Fibroblast of lung (primary cell): ENCODE measurements at regions not wholly inside any gene's neighbourhood (a gene's known extent, or its start where the extent isn't known, plus 50 kb on each side); places are given as distances from the start of the nearest gene placed in this dataset.
"Not testable (repeated sequence)": the region's sequence is repeated elsewhere in the genome, so short reads cannot be mapped to it uniquely, and the experiment has no call there.

ENCODE experiments used
- DNase-seq, 2 donors: peaks; one replicate each; pipeline versions ENCODE4 v3.0.0 to v3.0.0-alpha.2; 2010; ENCODE audit warnings: low read depth in 2 of 2
- H2AFZ ChIP-seq: 2 replicates; pipeline ENCODE4 v1.5.1; 2012; ENCODE audit warnings: low read length, control low read depth, inconsistent platforms
- H3K27ac ChIP-seq: 2 replicates; pipeline ENCODE4 v1.5.1; 2011; ENCODE audit warnings: low read length, control low read depth; ENCODE audit not compliant: insufficient read depth
- H3K27me3 ChIP-seq: 2 replicates; pipeline ENCODE4 v1.5.1; 2011; ENCODE audit warnings: mild to moderate bottlenecking, low read length; ENCODE audit not compliant: control insufficient read depth, insufficient read depth
- H3K36me3 ChIP-seq: 2 replicates; pipeline ENCODE4 v1.5.1; 2011; ENCODE audit warnings: low read length; ENCODE audit not compliant: control insufficient read depth, insufficient read depth
- H3K4me1 ChIP-seq: 2 replicates; pipeline ENCODE4 v1.5.1; 2011; ENCODE audit warnings: low read length; ENCODE audit not compliant: control insufficient read depth, insufficient read depth; ENCODE audit errors: extremely low read depth
- H3K4me2 ChIP-seq: 2 replicates; pipeline ENCODE4 v1.5.1; 2011; ENCODE audit warnings: low read length, control low read depth; ENCODE audit not compliant: insufficient read depth; ENCODE audit errors: extremely low read depth
- H3K4me3 ChIP-seq, 4 experiments: fragments of 200-600 bp in 1 of 4; sonication (generic) in 1 of 4; replicated peaks in 1 of 4; 2 replicates each; pipeline ENCODE4 v1.5.1; 2011 to 2016; ENCODE audit warnings: low read length in 4 of 4, low read depth in 3 of 4, mild to moderate bottlenecking in 3 of 4, control low read depth in 2 of 4, inconsistent platforms in 1 of 4, mixed read lengths in 1 of 4; ENCODE audit not compliant: insufficient read depth in 1 of 4; ENCODE audit errors: control extremely low read depth in 1 of 4
- H3K79me2 ChIP-seq: 2 replicates; pipeline ENCODE4 v1.5.1; 2012; ENCODE audit warnings: mild to moderate bottlenecking, low read length, inconsistent platforms; ENCODE audit not compliant: control insufficient read depth, insufficient read depth
- H3K9ac ChIP-seq: 2 replicates; pipeline ENCODE4 v1.5.1; 2011; ENCODE audit warnings: mild to moderate bottlenecking, low read length, control low read depth; ENCODE audit not compliant: insufficient read depth
- H3K9me3 ChIP-seq: 2 replicates; pipeline ENCODE4 v1.5.1; 2012; ENCODE audit warnings: low read depth, low read length; ENCODE audit not compliant: control insufficient read depth, insufficient read depth
- H4K20me1 ChIP-seq: 2 replicates; pipeline ENCODE4 v1.5.1; 2011; ENCODE audit warnings: low read length; ENCODE audit not compliant: control insufficient read depth, insufficient read depth; ENCODE audit errors: extremely low read depth
- CTCF ChIP-seq, 2 donors: IDR thresholded peaks in 1 of 2; conservative IDR thresholded peaks in 1 of 2; 1 replicate in 1 of 2; 2 replicates in 1 of 2; pipeline ENCODE4 v1.5.1; 2011 to 2012; ENCODE audit warnings: low read length in 2 of 2, control low read depth in 1 of 2, inconsistent platforms in 1 of 2, low read depth in 1 of 2, mild to moderate bottlenecking in 1 of 2
- EZH2 ChIP-seq: IDR thresholded peaks from 2 replicates; pipeline ENCODE4 v1.5.1; 2012; ENCODE audit warnings: low read length, control low read depth, mild to moderate bottlenecking; ENCODE audit errors: missing control alignments

- peak; percentile 26 to 41 for DNase-seq
- no peaks in the 10 kb centered on the region for H3K36me3 ChIP-seq
- H3K27me3 ChIP-seq = no peaks in the 10 kb centered on the region
- no peak overlapping the region for H2AFZ ChIP-seq
- peak overlapping the region; percentile 76 for H3K4me2 ChIP-seq
- no peaks in the 10 kb centered on the region for H3K9me3 ChIP-seq
- no peak for TF ChIP-seq CTCF (conservative IDR thresholded peaks at IDR 0.05 in 1 of 2, IDR thresholded peaks at IDR 0.05 in 1 of 2; ENCODE audit: low read depth in 1 of 2, low read length in 2 of 2)
- TF ChIP-seq EZH2 = no peak
- peaks cover 8% of the 10 kb centered on the region for H3K4me1 ChIP-seq
- no peak overlapping the region for H3K4me3 ChIP-seq
- no peaks in the 10 kb centered on the region for H3K79me2 ChIP-seq
- H3K9ac ChIP-seq = no peak overlapping the region
- no peaks in the 10 kb centered on the region for H4K20me1 ChIP-seq
- peak overlapping the region; percentile 70 for H3K27ac ChIP-seq
Measured at GRCh38 chr2:215536510-215536909, 100.6 kb upstream of the FN1 start.

GRCh38 chr2:215535741-215536140 lies 99.9 kb upstream of the FN1 start:
- Histone ChIP-seq H3K36me3 (no peaks in the 10 kb centered on the region), H3K4me2 (no peak overlapping the region), H3K9me3 (no peaks in the 10 kb centered on the region), H3K27ac (no peak overlapping the region), H3K4me3 (no peak overlapping the region), H3K79me2 (no peaks in the 10 kb centered on the region), H3K27me3 (no peaks in the 10 kb centered on the region), H4K20me1 (no peaks in the 10 kb centered on the region), H3K4me1 (peaks cover 11% of the 10 kb centered on the region), H3K9ac (no peak overlapping the region), H2AFZ (no peak overlapping the region)
- TF ChIP-seq CTCF (conservative IDR thresholded peaks at IDR 0.05 in 1 of 2, IDR thresholded peaks at IDR 0.05 in 1 of 2; ENCODE audit: low read depth in 1 of 2, low read length in 2 of 2) (no peak), EZH2 (no peak)
- peak; percentile 57 to 68 for DNase-seq

GRCh38 chr2:215535125-215535668 lies 99.3 kb upstream of the FN1 start:
- TF ChIP-seq CTCF (conservative IDR thresholded peaks at IDR 0.05 in 1 of 2, IDR thresholded peaks at IDR 0.05 in 1 of 2; ENCODE audit: low read depth in 1 of 2, low read length in 2 of 2) (no peak), EZH2 (no peak)
- no peaks in the 10 kb centered on the region for H4K20me1 ChIP-seq
- no peaks in the 10 kb centered on the region for H3K36me3 ChIP-seq
- H3K4me3 ChIP-seq = no peak overlapping the region
- no peaks in the 10 kb centered on the region for H3K27me3 ChIP-seq
- H2AFZ ChIP-seq = no peak overlapping the region
- peak; percentile 42 to 61 for DNase-seq
- no peak overlapping the region for H3K4me2 ChIP-seq
- H3K27ac ChIP-seq = no peak overlapping the region
- no peak overlapping the region for H3K9ac ChIP-seq
- H3K79me2 ChIP-seq = no peaks in the 10 kb centered on the region
- peaks cover 13% of the 10 kb centered on the region for H3K4me1 ChIP-seq
- no peaks in the 10 kb centered on the region for H3K9me3 ChIP-seq

DNA sequence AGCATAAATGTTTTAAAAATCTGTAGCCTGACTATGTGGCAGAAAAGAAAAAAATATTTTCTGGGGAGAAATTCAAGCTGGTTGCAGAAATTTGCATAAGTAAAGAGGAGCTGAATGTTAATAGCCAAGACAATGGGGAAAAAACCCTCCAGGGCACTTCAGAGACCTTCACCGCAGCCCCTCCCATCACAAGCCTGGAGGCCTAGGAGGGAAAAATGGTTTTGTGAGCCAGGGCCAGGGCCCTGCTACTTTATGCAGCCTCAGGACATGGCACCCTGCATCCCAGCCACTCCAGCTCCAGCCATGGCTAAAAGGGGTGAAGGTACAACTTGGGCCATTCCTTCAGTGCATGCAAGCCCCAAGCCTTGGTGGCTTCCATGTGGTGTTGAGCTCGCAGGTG lies 97.8 kb upstream of the FN1 start:
- not testable (repeated sequence) for H3K27ac ChIP-seq, H3K4me2 ChIP-seq, H3K9me3 ChIP-seq, H3K4me3 ChIP-seq, H2AFZ ChIP-seq, H3K79me2 ChIP-seq, H3K36me3 ChIP-seq, H3K27me3 ChIP-seq, H4K20me1 ChIP-seq, DNase-seq, H3K9ac ChIP-seq
- H3K4me1 ChIP-seq = peaks cover 15% of the 10 kb centered on the region
